ENCODE measurements at regions not wholly inside any gene's neighbourhood (a gene's known extent, or its start where the extent isn't known, plus 50 kb on each side); places are given as distances from the start of the nearest gene placed in this dataset.

- no peak for TF ChIP-seq TCF7 (IDR thresholded peaks at IDR 0.05; ENCODE audit: borderline replicate concordance)
- TF ChIP-seq MEF2A (IDR thresholded peaks at IDR 0.05; ENCODE audit: insufficient read depth, low read depth, low read length): no peak
- TF ChIP-seq PML (IDR thresholded peaks at IDR 0.05; ENCODE audit: low read length): no peak
- no peak for TF ChIP-seq BCL11A (IDR thresholded peaks at IDR 0.05; ENCODE audit: low read depth, low read length)
- no peak for TF ChIP-seq JUND (IDR thresholded peaks at IDR 0.05; ENCODE audit: low read depth, low read length)
- TF ChIP-seq RFX5 (IDR thresholded peaks at IDR 0.05; ENCODE audit: low read depth, low read length): no peak
- TF ChIP-seq ZBTB40 (IDR thresholded peaks at IDR 0.05; ENCODE audit: borderline replicate concordance): no peak
- TF ChIP-seq ZNF24 (IDR thresholded peaks at IDR 0.05): no peak
- no peak for TF ChIP-seq SIX5 (IDR thresholded peaks at IDR 0.05; ENCODE audit: low read depth, low read length, severe bottlenecking)
- TF ChIP-seq SP1 (IDR thresholded peaks at IDR 0.05; ENCODE audit: low read depth, low read length): no peak
- no peak for TF ChIP-seq BRCA1 (IDR thresholded peaks at IDR 0.05; ENCODE audit: low read depth, low read length)
- TF ChIP-seq SMAD5 (IDR thresholded peaks at IDR 0.05; ENCODE audit: low read depth): no peak
- no peak for TF ChIP-seq KDM1A (IDR thresholded peaks at IDR 0.05; ENCODE audit: borderline replicate concordance)
- no peak for TF ChIP-seq NFYB (IDR thresholded peaks at IDR 0.05; ENCODE audit: insufficient read depth, low read depth, low read length)
- RAD21 ChIA-PET (ENCODE audit: unreplicated experiment): interaction anchor here (1.0 to 1.2 kb wide), 2 partner anchors 10 to 150 kb away, joined by 3 to 4 read pairs; no protein-coding TSS in a partner anchor
- intact Hi-C loops (cut with micrococcal nuclease; ENCODE audit: unreplicated experiment): no loop called here
- no peaks in the 10 kb centered on the region for H3K9me3 ChIP-seq (replicated peaks; ENCODE audit: control insufficient read depth, insufficient read depth, low read length)
- no peaks in the 10 kb centered on the region for H3K4me1 ChIP-seq (ENCODE audit: control insufficient read depth, insufficient read depth, low read length)
- no peak overlapping the region for H3K4me3 ChIP-seq
- H3K27ac ChIP-seq (ENCODE audit: control insufficient read depth, insufficient read depth): no peak overlapping the region
- no TSS peak for BruUV-seq (replicated peaks)
- H3K27me3 ChIP-seq (replicated peaks in 1 of 2; ENCODE audit: control insufficient read depth in 2 of 2, insufficient read depth in 2 of 2, low read length in 1 of 2): no peaks in the 10 kb centered on the region
- CTCF ChIA-PET: interaction anchor here (0.8 to 1.6 kb wide), 3 partner anchors 126 to 210 kb away, joined by 3 to 6 read pairs (median 4); no protein-coding TSS in a partner anchor
- no peaks in the 10 kb centered on the region for H3K36me3 ChIP-seq (ENCODE audit: control insufficient read depth in 2 of 2, insufficient read depth in 2 of 2, low read length in 1 of 2)
- no peak overlapping the region for H3K9ac ChIP-seq (ENCODE audit: control insufficient read depth, insufficient read depth, low read length)
- in situ Hi-C loops (cut with MboI): no loop called here
- no peak overlapping the region for H3K4me2 ChIP-seq (ENCODE audit: control insufficient read depth, insufficient read depth)
- H2AFZ ChIP-seq (ENCODE audit: control insufficient read depth, low read depth, low read length): no peak overlapping the region
- POLR2A ChIA-PET: no interaction called here
- H4K20me1 ChIP-seq (ENCODE audit: control insufficient read depth, insufficient read depth): no peaks in the 10 kb centered on the region
- no peak for FAIRE-seq
- WGBS (ENCODE audit: insufficient coverage, insufficient replicate concordance, low lambda C conversion rate, missing lambda C conversion rate): 20% methylated on average over 2 of the region's 2 CpGs
- SMC1A ChIA-PET (ENCODE audit: uncharacterized antibody, unreplicated experiment): interaction anchor here (0.7 to 1.4 kb wide), 3 partner anchors 13 to 334 kb away, joined by 3 read pairs; no protein-coding TSS in a partner anchor
- no peaks in the 10 kb centered on the region for H3K79me2 ChIP-seq (ENCODE audit: control insufficient read depth, insufficient read depth, low read length)
- no peak for DNase-seq (ENCODE audit: low read depth, low spot score)
- no peak for ATAC-seq
Measured at GRCh38 chr13:84648069-84648640, 765.9 kb upstream of the SLITRK1 start.
